ENCODE measurements at regions not wholly inside any gene's neighbourhood (a gene's known extent, or its start where the extent isn't known, plus 50 kb on each side); places are given as distances from the start of the nearest gene placed in this dataset.

GRCh38 chr14:84237881-84238280 lies 1292.1 kb upstream of the FLRT2 start:
- no peaks in the 10 kb centered on the region for H3K4me1 ChIP-seq
- no peak overlapping the region for H3K27ac ChIP-seq
- H3K9me3 ChIP-seq (replicated peaks) = no peaks in the 10 kb centered on the region
- H3K27me3 ChIP-seq = no peaks in the 10 kb centered on the region
- no peak overlapping the region for H3K4me3 ChIP-seq
- no peaks in the 10 kb centered on the region for H3K36me3 ChIP-seq
- DNase-seq = no peak

DNA sequence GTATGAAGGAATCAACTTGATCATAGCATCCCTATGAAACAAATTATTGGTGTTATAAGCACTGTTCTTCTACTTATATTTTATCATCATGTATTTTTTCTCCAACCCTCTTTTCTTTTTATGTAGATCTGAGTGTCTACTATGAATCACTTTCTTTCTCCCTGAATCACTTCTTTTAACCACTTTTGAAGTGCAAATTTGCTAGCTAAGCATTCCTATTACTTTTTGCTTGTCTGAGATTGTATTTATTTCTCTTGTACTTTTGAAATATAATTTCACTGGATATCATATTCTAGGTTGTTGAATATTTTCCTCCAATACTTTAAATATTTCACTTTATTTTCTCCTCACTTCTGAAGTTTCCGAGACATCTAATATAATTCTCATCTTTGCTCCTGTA lies 1282.3 kb upstream of the FLRT2 start:
- H3K27me3 ChIP-seq = no peaks in the 10 kb centered on the region
- no peak overlapping the region for H3K4me3 ChIP-seq
- no peak for DNase-seq
- H3K36me3 ChIP-seq = no peaks in the 10 kb centered on the region
- peaks cover 5% of the 10 kb centered on the region; the same call in 1 of the 2 replicates for H3K9me3 ChIP-seq (replicated peaks)
- peaks cover 17% of the 10 kb centered on the region for H3K4me1 ChIP-seq
- H3K27ac ChIP-seq = no peak overlapping the region

- Histone ChIP-seq H3K9me3 (replicated peaks) (no peaks in the 10 kb centered on the region), H3K27me3 (no peaks in the 10 kb centered on the region), H3K27ac (peak overlapping the region; percentile 27; the same call in 1 of the 2 replicates), H3K36me3 (no peaks in the 10 kb centered on the region), H3K4me3 (no peak overlapping the region), H3K4me1 (peaks cover 32% of the 10 kb centered on the region)
- DNase-seq = peak in 1 of 2 experiments; percentile 28
Measured at GRCh38 chr14:84250893-84251292, 1279.1 kb upstream of the FLRT2 start.

DNA sequence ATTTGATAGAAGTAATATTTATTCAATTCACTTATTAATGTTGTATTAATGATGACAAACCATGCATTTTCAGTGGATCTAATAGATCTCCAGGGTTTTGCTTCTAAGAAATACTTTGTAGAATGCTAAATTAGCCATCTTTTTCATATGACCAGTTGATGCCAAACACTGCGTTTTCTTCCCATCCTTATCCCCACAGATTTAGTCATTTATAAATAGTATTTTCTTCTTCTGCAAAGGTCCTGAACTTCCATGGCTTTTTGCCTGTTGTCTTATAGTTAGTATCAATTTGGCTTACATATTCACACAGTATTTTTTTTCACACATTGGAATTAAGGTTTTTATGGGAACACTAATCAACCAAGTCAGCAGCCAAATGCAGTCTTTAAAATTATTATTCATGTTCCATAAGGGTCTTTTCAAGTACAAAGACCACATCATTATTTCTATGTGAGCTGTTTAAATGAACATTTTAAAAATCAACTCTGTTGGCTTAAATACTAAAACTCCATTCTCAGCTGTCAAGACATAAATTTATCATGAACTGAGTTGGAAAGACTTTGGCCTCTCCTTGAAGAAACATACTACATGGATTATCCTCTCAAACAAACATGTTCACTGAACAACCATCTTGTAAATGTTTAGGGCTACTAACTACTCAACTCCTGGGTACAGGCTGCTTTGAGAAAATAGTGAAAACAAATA lies 1278.4 kb upstream of the FLRT2 start:
- H3K4me1 ChIP-seq = peaks cover 32% of the 10 kb centered on the region
- no peaks in the 10 kb centered on the region for H3K9me3 ChIP-seq (replicated peaks)
- no peak for DNase-seq
- no peak overlapping the region for H3K27ac ChIP-seq
- H3K27me3 ChIP-seq = no peaks in the 10 kb centered on the region
- H3K4me3 ChIP-seq = no peak overlapping the region
- no peaks in the 10 kb centered on the region for H3K36me3 ChIP-seq

DNA sequence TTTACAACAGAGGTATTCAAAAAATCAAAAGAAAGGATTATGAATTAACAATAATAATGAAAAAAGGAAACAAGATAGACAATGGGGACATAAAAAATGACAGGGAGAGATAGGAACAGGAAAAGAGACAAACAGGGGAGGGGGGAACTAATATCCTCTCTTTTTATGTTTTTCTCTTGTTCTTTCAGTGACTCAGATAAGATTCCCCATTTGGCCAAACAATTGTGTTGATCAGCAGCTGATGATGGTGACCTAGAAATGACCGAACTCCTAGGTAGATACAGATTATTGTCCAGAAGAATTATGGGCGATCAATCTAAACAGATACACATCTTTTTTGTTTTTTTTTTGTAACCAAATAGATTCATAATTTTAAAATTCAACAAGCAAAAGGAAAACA lies 1277.2 kb upstream of the FLRT2 start:
- H3K36me3 ChIP-seq = no peaks in the 10 kb centered on the region
- no peaks in the 10 kb centered on the region for H3K27me3 ChIP-seq
- no peak for DNase-seq
- no peaks in the 10 kb centered on the region for H3K9me3 ChIP-seq (replicated peaks)
- peaks cover 32% of the 10 kb centered on the region for H3K4me1 ChIP-seq
- no peak overlapping the region for H3K4me3 ChIP-seq
- H3K27ac ChIP-seq = no peak overlapping the region

GRCh38 chr14:84253326-84253725 lies 1276.6 kb upstream of the FLRT2 start:
- Histone ChIP-seq H3K36me3 (no peaks in the 10 kb centered on the region), H3K9me3 (replicated peaks) (no peaks in the 10 kb centered on the region), H3K4me1 (peaks cover 32% of the 10 kb centered on the region), H3K27ac (no peak overlapping the region), H3K4me3 (no peak overlapping the region), H3K27me3 (no peaks in the 10 kb centered on the region)
- peak in 1 of 2 experiments; percentile 13 for DNase-seq

DNA sequence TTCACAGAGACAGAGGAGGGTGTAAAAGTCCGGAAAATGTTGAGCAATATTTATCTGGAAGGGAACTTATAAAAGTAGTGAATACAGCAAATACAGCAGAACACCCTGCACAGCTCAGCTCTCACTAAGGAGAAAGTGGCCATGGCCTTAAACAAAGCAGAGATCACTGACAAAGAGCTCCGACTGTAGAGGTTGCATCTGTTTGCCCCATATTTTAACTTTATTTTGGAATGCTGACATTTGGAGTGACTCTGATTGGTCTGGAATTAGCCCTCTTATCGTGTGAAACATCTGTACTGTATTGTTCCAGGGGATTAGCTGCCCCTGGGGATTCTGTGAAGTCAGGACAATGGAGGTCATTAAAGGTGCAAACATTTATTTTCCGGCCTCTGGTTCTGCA lies 1275.7 kb upstream of the FLRT2 start:
- Histone ChIP-seq H3K27ac (peak overlapping the region; percentile 31; the same call in 1 of the 2 replicates), H3K4me1 (peaks cover 32% of the 10 kb centered on the region)

DNA sequence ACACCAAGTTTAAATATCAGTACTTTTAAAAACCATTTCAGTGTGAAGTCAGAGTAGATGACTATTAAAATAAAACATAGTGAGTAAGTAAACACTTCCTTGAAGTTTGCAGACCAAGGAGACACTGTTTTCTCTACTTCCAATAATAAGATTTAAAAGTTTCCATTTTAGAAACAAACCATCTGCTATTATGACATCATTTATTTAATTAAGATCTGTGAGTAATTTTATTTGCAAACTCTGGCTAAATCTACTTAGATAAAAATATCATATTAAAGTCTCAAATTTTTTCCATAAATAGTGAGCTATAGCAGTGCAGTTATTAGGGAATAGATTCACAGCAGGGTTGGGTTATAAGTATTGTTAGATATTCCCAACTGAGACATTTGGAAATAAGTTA lies 1267.0 kb upstream of the FLRT2 start:
- Histone ChIP-seq H3K27me3 (no peaks in the 10 kb centered on the region), H3K9me3 (replicated peaks) (no peaks in the 10 kb centered on the region), H3K4me1 (no peaks in the 10 kb centered on the region), H3K27ac (no peak overlapping the region), H3K4me3 (no peak overlapping the region), H3K36me3 (no peaks in the 10 kb centered on the region)
- no peak for DNase-seq

More for the DNA sequence above, 1275.7 kb upstream of the FLRT2 start:
- DNase-seq = peak; percentile 44 to 57
- Histone ChIP-seq H3K27me3 (no peaks in the 10 kb centered on the region), H3K36me3 (no peaks in the 10 kb centered on the region), H3K4me3 (peak overlapping the region; percentile 23), H3K9me3 (replicated peaks) (no peaks in the 10 kb centered on the region)

DNA sequence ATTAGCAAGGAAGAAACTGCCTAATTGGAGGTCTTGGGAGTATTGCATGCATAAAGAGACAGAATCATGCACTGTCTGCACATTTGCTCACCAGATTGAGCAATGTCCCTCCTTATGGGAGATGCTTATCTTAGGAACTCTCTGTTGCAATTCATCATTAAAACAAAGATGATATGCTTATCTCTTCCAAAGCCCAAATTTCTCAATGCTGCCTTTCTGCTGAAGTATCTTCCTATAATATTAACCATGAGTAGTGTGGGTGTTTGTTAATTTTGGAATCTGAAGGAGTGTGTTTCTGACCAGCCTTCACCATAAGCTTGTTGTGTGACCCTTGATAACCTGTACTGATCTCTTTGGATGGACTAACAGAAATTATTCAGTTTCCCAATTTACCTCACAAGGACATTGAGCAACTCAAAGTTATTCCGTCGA lies 1257.6 kb upstream of the FLRT2 start:
- no peak overlapping the region for H3K27ac ChIP-seq
- H3K9me3 ChIP-seq (replicated peaks) = no peaks in the 10 kb centered on the region
- H3K36me3 ChIP-seq = no peaks in the 10 kb centered on the region
- DNase-seq = no peak
- H3K4me3 ChIP-seq = no peak overlapping the region
- H3K27me3 ChIP-seq = no peaks in the 10 kb centered on the region
- H3K4me1 ChIP-seq = peaks cover 10% of the 10 kb centered on the region

DNA sequence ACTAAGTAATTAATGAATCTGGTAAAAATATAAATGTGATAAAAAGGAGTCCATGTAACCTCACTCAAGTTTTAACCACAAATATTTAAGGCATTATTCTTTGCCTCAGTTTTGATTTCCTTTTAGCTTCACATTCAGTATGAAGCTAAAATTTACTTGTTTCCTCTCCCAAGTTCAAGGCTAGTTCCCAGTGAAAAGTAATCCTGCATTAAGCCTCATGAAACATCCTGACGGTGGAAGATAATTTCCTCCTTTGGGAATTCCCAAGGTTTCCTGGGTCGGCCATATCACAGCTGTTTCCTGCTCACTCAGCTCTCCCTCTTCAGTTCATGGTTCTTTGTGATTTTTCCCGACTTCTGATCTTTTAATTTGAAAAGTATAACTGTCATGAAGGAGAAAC lies 1256.8 kb upstream of the FLRT2 start:
- Histone ChIP-seq H3K27ac (peak overlapping the region; percentile 34), H3K36me3 (no peaks in the 10 kb centered on the region), H3K4me1 (peaks cover 10% of the 10 kb centered on the region), H3K4me3 (no peak overlapping the region), H3K9me3 (replicated peaks) (no peaks in the 10 kb centered on the region), H3K27me3 (no peaks in the 10 kb centered on the region)
- peak; percentile 20 to 59 for DNase-seq

GRCh38 chr14:84282618-84283017 lies 1247.3 kb upstream of the FLRT2 start:
- Histone ChIP-seq H3K4me1 (no peaks in the 10 kb centered on the region), H3K9me3 (replicated peaks) (no peaks in the 10 kb centered on the region), H3K27ac (no peak overlapping the region), H3K36me3 (no peaks in the 10 kb centered on the region), H3K4me3 (no peak overlapping the region), H3K27me3 (no peaks in the 10 kb centered on the region)
- no peak for DNase-seq

DNA sequence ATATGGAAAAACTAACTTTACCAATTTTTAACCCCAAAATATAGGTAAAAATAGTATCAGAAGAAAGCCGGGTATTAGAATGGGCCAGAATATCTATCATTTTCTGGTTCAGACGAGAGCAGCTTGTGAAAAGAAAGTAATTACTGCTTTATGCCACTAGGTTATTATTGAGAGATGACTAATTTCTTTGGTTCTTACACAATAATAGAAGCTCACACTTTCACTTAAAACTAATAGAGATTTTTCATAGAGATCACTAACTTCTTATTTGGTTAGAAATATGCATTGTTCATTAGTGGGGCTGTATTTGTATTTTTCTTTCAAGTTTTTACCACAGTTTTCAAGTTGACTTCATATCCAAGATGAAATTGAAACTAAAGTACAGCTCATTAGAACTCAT lies 1241.2 kb upstream of the FLRT2 start:
- DNase-seq = no peak
- no peaks in the 10 kb centered on the region for H3K36me3 ChIP-seq
- no peaks in the 10 kb centered on the region for H3K9me3 ChIP-seq (replicated peaks)
- H3K4me1 ChIP-seq = no peaks in the 10 kb centered on the region
- no peak overlapping the region for H3K27ac ChIP-seq
- H3K4me3 ChIP-seq = no peak overlapping the region
- H3K27me3 ChIP-seq = no peaks in the 10 kb centered on the region

- H3K9me3 ChIP-seq (replicated peaks) = no peaks in the 10 kb centered on the region
- H3K27me3 ChIP-seq = no peaks in the 10 kb centered on the region
- H3K27ac ChIP-seq = no peak overlapping the region
- no peaks in the 10 kb centered on the region for H3K4me1 ChIP-seq
- no peak for DNase-seq
- H3K36me3 ChIP-seq = no peaks in the 10 kb centered on the region
- no peak overlapping the region for H3K4me3 ChIP-seq
Measured at GRCh38 chr14:84298663-84299195, 1231.2 kb upstream of the FLRT2 start.

DNA sequence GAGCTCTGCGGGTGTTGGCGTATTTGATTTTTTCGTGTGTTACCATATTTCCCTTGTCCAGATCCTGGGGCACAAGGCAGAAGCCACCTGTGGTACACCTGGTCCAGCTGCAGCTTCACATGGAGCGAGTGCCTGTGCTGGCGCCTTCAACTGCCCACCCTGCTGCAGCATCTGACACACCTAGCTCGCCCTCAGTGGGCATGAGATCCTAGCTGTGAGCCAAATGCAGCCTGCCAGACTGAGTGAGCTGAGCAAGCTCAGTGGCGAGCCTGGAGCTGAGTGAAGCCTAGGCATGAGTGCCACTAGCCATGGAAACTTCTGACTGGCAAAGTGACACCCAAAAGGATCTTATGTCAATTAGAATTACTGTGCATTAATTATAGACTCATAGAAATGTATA lies 1226.8 kb upstream of the FLRT2 start:
- no peaks in the 10 kb centered on the region for H3K36me3 ChIP-seq
- no peaks in the 10 kb centered on the region for H3K27me3 ChIP-seq
- H3K4me1 ChIP-seq = no peaks in the 10 kb centered on the region
- no peak for DNase-seq
- H3K9me3 ChIP-seq (replicated peaks) = no peaks in the 10 kb centered on the region
- no peak overlapping the region for H3K27ac ChIP-seq
- H3K4me3 ChIP-seq = no peak overlapping the region

- Histone ChIP-seq H3K27ac (no peak overlapping the region), H3K36me3 (no peaks in the 10 kb centered on the region), H3K4me1 (no peaks in the 10 kb centered on the region), H3K27me3 (no peaks in the 10 kb centered on the region), H3K4me3 (no peak overlapping the region), H3K9me3 (replicated peaks) (no peaks in the 10 kb centered on the region)
- DNase-seq = no peak
Measured at GRCh38 chr14:84312551-84312950, 1217.4 kb upstream of the FLRT2 start.

DNA sequence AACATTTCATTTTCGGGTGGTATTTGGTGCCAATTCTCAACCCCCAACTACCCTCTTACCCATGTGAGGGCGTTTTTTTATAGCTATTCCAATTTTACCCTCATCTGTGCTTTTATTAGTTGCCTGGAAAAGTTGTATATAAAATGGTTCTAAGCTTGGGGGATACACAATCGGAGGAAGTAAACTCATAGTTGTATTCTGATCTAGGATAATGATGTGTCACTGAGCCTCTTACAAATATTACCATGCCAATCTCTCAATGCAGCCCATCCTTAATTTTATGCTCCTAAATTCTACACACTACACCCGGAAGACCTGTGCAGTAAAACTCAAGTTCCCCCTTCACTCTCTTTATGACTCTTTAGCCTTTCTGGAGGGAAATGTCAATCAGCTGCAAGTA lies 1206.5 kb upstream of the FLRT2 start:
- Histone ChIP-seq H3K27ac (no peak overlapping the region), H3K36me3 (no peaks in the 10 kb centered on the region), H3K4me3 (no peak overlapping the region), H3K9me3 (replicated peaks) (no peaks in the 10 kb centered on the region), H3K27me3 (no peaks in the 10 kb centered on the region), H3K4me1 (no peaks in the 10 kb centered on the region)
- no peak for DNase-seq
